GM18517 (cell line): ENCODE measurements at regions not wholly inside any gene's neighbourhood (a gene's known extent, or its start where the extent isn't known, plus 50 kb on each side); places are given as distances from the start of the nearest gene placed in this dataset.
"Not testable (repeated sequence)": the region's sequence is repeated elsewhere in the genome, so short reads cannot be mapped to it uniquely, and the experiment has no call there.

Experiments used
- ATAC-seq: cut with Tn5 transposase; IDR thresholded peaks from one replicate; pipeline ENCODE4 v1.9.1; 2021; ENCODE audit warnings: mild to moderate bottlenecking, moderate library complexity; ENCODE audit not compliant: unreplicated experiment

DNA sequence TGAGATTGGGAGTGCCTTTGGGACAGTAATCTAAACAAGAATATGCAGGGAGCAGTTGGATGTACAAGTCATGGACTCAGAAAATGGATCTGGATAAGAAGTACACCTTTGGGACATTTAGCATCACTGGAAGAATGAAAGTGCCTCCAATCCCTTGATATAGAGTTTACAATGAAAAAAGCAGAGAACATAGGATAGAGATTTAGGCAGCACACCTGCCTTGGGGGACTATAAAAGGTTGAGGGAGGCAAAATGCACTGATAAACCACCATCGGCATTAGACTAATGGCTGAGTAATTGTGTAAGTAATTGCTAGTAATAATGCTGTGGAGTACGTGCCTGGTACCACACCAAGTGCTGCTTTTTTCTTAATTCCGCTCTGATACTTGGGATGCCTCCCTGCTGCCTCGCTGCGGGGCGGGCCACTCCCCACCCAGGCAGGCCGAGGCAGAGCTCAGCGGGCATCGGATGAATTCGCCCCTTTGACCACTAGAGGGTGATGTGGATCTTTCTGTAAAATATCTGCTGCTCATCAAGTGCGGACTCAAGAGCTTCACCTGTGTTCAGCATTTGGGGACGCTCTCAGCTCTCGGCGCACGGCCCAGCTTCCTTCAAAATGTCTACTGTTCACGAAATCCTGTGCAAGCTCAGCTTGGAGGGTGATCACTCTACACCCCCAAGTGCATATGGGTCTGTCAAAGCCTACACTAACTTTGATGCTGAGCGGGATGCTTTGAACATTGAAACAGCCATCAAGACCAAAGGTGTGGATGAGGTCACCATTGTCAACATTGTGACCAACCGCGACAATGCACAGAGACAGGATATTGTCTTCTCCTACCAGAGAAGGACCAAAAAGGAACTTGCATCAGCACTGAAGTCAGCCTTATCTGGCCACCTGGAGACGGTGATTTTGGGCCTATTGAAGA, 99.9 kb downstream of the ANKRD18B start:
- peak; percentile 80 for ATAC-seq

DNA sequence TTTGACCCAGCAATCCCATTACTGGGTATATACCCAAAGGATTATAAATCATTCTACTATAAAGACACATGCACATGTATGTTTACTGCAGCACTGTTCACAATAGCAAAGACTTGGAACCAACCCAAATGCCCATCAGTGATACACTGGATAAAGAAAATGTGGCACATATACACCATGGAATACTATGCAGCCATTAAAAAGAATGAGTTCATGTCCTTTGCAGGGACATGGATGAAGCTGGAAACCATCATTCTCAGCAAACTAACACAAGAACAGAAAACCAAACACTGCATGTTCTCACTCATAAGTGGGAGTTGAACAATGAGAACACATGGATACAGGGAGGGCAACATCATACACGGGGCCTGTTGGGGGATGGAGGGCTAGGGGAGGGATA, 104.3 kb downstream of the ANKRD18B start:
- ATAC-seq: not testable (repeated sequence)

DNA sequence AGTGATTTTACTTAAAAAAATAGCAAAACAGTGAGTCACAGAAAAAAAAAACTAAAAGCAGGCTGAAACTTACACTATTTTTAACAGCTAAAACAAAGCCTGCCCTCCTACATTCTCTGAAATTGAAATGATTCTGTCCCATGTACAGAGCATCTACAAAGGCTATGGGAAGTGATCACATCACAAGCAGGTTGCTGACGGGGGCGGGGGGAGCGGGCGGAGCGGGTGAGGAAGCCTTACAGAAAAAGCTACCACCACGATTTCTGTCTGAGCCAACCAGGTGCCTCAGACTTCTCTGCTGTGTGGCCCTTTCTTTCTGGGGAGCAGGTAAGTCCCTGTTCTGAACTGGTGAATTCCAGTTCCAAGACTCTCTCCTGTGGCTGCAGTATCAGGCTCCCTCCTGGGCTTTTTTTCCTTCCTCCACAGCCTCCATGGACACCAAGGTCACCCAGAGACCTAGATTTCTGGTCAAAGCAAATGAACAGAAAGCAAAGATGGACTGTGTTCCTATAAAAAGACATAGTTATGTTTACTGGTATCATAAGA, 104.9 kb downstream of the ANKRD18B start:
- ATAC-seq: no peak

DNA sequence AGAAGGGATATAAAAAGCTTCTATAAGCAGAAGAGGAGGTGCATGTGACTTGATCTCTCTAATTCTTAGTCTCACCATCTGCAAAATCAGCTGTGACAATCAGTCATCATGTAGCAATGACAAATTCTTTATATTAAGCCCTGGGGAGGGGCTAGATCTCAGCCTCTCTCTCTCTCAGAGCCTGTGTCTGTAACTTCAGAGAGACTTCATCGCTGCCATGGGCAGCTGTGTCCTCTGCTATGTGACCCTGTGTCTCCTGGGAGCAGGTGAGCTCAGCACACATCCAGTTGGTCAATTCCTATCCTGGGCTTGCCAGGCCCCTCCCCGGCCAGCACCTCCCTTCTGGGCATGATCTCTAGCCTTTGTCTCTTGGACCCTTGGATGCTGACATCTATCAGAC, 109.6 kb downstream of the ANKRD18B start:
- ATAC-seq: no peak

DNA sequence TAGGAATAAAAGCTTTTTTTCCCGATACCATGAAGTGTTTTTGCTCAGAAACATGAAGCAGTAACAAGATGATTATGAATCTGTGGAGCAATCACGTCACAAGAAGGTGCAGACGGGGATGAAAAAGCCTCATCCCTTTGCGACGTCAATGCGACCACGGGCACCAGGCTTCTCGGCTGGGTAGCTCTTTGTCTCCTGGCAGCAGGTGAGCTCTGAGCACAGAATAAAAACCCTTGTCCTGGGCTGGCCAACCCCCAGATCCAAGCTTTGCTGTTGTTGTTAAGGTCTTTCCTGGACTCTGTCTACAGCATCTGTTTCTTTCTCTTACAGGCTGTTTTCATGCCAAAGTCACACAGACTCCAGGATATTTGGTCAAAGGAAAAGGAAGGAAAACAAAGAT, 113.8 kb downstream of the ANKRD18B start:
- ATAC-seq: no peak

DNA sequence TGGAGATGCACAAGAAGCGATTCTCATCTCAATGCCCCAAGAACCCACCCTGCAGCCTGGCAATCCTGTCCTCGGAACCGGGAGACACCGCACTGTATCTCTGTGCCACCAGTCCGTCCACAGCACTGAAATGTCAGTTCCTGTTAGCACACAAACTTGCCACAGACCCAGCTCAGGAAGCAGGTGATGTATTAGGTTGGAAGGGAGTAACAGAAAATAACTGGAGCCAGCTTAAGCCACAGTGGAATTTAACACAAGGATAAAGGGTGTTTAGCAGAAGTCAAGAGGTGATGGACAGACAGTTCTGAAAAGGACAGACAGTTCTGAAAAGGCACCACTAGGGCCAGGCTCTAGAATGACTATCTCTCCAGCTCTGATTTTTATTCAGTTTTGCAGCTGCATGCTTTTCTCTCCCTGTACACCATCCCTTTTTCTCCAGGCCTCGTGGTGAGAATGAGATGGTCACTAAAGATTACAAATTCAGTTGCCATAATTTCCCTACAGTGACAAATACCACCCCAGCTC, 114.4 kb downstream of the ANKRD18B start:
- no peak for ATAC-seq

DNA sequence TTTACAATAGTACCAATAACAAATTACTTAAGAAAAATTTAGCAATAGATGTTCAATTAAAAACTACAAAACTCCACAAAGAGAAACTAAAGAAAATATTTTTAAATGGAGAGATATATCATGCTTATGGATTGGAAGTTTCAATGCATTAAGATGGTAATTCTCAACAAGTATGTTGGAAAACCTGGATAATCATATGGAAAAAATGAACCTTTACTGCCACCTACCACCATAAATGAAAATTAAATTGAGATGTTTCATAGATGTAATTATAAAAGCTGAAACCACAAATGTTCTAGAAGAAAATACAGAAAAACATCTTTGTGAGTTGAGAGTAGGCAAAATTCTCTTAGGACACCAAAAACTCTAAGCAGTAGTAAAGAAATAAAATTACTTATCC, 121.7 kb downstream of the ANKRD18B start:
- no peak for ATAC-seq

DNA sequence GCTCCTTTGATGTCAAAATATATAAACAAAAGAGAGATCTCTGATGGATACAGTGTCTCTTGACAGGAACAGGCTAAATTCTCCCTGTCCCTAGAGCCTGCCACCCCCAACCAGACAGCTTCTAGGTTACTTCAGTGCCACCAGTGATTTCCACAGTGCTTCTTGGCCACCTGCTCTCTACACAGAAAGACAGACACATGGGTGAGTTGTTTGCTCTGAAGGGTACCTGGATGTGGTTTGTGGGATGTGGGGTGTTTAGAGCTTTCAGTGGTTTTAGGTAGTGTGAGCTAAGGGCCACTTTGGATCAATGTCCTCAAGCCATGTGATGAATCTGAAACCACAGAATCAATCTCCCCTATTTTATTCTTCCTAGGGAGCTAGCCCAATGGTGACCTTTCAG, 125.4 kb downstream of the ANKRD18B start:
- no peak for ATAC-seq

DNA sequence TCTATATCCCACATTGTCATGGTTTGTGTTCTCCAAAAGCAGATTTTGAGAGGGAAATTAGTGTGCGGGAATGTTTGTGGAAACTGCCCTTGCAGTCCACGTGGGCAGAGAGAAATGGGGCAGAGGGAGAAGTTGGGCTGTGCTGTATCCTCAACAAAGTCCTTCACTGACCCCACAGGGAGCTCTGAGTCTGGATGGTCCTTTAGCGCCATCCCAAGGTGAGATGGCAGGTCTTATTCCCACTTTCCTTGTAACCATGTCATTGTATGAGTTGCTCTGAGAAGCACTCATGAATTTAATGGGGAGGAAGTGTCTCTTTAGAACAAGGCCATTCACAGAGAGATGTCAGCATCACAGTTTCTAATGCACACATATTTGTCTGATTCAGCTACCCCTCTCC, 127.1 kb downstream of the ANKRD18B start:
- no peak for ATAC-seq

DNA sequence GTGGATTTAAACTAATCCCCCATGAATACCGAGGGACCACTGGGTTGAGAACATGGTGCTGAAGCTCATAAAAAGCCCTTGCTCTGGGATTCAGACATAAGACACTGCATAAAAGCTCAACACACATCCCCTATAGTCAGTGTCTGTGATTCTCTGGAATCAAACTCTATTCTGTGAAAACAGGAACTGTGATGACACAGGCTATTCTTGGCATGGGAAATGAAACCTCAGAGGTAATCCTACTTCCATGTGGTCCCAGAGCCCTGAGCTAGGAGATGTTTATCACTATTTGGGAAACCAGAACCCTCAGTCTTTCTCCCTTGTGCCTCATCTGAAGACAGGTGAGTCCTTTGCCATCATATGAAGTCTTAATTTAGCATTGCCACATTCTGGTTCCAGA, 135.4 kb upstream of the PRSS3 start:
- no peak for ATAC-seq

DNA sequence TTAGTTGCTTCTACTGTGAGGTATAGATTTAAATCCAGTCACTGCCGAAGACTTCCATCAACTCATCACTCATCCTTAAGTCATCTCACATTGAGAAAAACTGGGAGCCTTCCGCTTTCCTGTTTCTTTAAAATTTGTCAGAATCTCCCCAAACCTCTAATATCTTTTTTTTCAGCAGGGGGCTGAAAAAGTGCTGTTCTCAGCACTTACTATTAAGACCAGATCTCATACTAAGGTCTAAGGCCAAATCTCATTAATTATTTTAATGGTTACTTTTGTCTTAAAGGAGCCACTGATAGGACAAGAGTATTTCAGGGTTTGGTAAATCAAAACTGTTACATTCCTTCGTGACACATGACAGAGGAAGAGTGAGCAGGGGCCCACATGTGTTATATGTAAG, 134.6 kb upstream of the PRSS3 start:
- no peak for ATAC-seq

DNA sequence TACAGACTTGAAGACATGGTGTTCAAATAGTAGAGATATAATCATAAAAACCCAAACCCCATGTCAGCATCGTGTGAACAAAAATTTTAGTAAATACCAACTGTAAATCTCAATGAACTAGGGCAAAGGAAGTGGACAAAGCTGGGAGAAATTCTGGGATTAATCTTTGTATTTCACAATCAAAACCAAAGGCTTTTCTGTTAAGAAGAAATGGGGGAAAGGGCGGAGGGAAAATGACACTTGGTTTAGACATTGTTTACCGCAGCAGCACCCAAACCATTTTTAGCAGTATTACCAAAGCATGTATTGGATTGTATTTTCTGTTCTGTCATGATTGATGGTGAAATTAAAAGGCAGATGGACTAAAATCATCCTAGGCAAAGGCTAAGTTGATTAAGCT, 134.2 kb upstream of the PRSS3 start:
- no peak for ATAC-seq

DNA sequence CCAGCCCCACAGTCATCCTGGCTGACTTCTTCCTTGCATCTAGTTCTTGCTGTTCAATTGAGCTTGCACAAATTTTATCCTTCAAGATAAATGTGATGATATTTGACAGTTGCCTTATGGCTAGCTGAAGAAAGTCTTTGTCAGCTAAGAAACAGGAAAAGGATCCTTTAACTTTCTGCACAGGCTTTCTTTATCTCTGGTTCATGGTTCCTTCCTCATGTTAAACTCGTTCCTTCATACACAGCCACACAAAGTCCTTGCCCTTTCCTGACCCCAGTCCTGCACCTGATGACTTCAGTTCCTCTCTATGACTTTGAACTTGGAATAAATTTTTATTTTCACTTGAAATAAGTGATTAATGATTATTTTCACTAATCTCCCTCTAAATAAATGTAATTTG, 132.5 kb upstream of the PRSS3 start:
- no peak for ATAC-seq

DNA sequence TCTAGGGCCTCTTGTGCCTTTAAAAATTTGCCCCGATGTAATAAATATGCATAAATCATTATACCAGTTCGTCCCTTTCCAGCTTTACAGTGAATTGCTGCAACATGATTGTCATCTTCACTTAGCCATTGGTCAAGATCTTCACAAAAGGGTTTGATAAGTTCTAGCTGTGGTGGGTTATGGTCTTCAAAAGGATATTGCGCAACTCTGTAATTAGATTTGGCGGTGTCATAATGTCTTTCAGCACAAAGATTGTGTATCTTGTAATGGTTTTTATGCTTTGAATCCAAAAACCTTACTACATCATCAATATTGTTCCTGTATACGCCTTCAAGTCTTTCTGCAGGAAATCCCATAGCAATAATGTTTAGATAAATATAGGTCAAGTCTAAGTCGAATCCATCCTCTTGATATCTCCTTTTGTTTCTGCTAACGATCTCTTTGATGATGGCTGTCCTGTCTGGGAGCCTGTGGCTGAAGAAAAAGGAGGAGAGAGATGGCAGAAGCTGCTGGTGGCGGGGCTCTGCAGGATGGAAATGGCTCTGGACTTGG, 119.1 kb upstream of the PRSS3 start:
- ATAC-seq: not testable (repeated sequence)

DNA sequence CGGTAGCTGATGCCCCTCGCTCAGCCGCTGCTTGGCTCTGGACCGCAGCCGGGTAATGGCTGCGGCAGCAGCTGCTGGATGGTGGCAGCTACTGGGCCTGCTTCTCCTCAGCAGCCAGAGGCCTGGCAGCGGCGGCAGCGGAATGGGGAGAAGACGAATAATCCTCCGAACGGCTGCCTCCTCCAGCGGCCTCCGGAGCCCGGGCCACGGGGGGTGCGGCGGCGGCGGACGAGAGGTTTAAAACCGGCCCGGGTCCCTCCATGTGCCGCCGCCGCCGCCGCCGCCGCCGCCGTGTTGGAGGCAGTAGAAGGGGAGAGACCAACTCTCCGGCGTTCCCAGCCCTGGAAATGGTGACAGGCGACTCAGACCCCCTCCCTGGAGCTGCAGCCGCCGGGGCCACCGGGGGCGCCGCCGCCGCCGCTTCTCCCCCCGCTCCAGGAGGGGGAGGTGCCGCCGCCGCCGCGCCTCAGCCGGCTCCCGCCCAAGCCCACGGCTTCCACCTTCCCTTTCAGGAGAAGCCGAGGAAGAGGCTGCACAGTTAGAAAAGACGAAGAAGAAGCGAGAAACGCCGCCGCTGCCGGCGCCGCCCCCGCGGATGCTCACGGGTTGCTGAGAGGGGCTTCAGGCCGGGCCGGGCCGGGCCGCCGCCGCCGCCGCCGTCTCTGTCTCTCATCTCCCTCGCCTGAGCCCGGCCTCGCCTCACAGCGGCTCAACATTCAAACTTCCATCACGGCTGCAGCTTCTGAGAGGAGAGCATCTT, 118.4 kb upstream of the PRSS3 start:
- no peak for ATAC-seq

DNA sequence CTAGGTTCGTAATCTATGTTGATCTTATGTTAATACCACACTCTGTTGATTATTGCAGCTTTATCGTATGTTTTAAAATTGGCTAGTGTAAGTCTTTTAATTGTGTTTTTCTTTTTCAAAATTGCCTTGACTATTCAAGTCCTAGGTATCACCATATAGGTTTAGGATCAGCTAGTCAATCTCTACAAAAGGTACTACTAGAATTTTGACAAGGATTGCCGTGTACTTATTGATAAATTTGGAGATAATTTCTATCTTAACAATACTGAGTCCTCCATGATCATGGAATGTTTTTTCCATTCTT, 117.9 kb upstream of the PRSS3 start:
- ATAC-seq: no peak

DNA sequence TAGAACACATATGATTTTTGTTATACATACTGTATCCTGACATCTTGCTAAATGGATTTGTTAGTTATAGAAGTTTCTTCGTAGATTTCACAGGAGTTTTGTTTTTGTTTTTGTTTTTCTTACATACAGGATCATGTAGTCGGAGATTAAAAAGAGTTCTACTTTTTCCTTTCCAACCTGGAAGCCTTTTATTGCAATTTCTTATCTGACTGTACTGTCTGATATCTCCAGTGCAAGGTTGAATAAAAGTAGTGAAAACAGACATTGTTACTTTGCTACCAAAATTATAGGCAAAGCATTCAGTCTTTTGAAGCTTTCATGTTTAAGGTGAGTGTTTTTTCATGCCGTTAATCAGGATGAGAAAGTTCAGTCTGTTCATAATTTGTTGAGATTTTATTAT, 117.4 kb upstream of the PRSS3 start:
- no peak for ATAC-seq

DNA sequence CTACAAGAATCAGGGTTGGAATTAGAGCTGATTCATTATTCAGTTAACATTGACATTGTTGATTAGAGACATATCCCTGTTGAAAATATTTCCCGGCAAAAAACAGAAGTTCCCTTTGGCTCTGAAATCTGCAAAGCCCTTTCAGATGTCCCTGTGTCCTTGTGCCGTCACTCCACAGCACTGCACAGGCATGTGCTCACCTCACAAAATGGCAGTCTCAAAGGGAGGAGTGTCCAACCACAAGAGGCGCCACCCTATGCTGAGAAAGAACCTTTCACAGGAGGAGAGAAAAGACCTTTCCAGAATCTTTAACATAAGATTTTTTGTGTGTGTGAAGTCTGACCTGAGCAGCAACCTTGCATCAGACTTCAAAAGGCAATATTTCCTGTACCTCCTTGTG, 112.8 kb upstream of the PRSS3 start:
- ATAC-seq: no peak

DNA sequence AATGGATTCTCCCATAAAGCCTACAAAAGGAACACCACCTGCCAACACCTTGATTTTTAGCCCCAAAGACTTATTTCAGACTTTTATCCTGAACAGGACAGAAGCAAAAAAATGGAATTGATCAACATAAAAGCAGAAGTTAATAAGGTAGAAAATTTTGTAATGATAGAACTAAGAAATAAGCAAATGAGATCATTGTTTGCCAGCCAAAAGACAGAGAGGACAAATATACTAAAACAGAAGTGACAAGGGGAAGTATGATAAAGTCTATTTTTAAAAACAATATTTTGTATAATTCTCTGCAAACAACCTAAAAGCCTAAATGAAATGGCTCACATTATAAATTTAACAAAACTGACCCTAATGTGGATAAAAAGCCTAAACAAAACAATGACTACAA, 110.5 kb upstream of the PRSS3 start:
- no peak for ATAC-seq

DNA sequence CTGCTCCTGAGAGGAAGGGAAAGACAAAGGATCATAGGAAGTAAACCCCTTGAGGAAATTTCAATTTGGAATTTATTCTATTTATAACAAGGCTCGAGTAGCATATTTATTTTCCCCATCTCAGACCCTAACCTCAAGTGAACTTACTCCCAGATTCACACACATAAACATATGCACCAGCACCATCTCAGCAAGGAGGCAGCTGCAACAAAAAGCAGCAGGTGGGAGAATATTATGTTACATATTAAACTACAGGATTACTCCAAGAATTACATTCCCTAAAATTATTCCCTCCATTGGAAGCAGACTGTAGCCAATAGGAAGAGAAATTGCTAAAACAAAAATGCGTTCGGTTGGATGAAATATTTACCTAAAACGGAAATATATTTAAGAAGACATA, 108.4 kb upstream of the PRSS3 start:
- no peak for ATAC-seq

DNA sequence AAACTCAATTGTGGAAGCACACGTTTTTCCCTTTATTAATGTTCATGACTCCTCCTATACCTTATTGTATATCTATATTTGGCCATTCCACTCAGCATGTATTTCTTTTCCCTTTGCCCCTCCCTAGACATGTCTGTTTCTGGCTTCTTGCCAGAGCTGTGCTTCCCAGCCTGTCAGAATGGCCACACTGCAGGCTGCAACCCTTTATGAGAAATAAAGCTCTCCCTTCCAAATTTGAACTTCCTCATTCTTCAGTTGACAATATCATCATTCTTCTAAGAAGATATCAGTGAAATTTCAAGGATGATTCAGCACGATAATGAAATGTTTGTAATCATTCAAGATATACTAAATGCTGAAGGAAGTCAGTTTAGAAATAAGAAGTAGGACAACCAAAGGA, 107.6 kb upstream of the PRSS3 start:
- ATAC-seq: no peak
